ENCODE measurements at regions not wholly inside any gene's neighbourhood (a gene's known extent, or its start where the extent isn't known, plus 50 kb on each side); places are given as distances from the start of the nearest gene placed in this dataset.

DNA sequence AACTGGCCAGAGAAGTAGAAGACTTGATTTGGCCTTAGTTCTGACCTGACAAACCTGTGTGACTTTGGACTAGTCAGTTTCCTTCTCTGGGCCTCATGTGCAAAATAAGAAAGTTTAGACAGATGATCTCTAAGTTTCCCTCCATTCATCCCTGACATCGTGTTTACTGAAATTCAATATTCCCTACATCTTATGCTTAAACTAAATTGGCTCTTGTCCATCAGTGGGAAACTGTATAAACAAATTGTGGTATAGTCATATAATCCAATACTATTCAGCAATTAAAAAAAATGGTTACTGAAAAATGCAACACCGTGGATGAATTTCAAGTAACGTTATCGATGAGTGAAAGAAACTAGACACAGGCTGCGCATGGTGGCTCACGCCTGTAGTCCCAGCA, 64.4 kb upstream of the HRH1 start:
- ATAC-seq (no peak), DNase-seq (no peak)
- intact Hi-C loops (cut with DNase I): no loop called here

DNA sequence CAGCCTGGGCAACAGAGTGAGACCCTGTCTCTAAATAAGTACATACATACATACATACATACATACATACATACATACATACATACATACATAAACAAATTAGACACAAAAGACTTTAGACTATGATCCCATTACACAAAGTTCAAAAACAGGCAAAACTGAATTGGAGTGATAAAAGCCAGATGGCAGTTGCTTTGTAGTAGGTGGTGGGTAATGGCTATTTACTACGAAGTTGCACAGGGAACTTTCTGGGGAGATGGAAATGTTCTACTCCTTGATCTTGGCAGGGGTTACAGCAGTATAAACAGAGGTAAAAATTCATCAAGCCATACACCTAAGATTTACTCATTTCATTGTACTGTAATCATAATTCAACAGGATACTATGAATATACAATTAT, 63.7 kb upstream of the HRH1 start:
- no peak for ATAC-seq
- intact Hi-C loops (cut with DNase I): no loop called here
- DNase-seq: no peak

- intact Hi-C loops (cut with DNase I): no loop called here
- peak; percentile 44 for DNase-seq
- peak; percentile 21 to 80 for ATAC-seq
Measured at GRCh38 chr3:11091088-11091590, 63.2 kb upstream of the HRH1 start.

DNA sequence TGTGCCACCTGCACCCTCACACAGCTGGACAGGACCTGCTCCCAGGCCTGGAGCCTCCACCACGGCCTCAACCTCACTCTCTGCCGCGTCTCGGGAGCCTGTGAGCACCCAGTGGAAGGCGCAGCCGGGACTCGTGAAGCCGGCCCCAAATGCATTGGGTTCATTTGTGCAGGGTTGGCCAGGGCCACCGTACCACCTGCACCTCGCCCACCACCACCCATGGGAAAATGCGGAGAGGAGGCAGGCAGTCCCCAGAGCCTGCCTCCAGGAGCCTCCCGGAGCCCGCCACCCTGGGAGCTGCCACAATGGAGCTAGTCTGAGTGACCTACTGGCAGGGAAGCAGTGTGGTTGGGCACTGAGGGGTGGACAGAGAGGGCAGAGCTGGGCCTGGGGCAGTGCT, 62.5 kb upstream of the HRH1 start:
- intact Hi-C loops (cut with DNase I): no loop called here
- no peak for ATAC-seq

DNA sequence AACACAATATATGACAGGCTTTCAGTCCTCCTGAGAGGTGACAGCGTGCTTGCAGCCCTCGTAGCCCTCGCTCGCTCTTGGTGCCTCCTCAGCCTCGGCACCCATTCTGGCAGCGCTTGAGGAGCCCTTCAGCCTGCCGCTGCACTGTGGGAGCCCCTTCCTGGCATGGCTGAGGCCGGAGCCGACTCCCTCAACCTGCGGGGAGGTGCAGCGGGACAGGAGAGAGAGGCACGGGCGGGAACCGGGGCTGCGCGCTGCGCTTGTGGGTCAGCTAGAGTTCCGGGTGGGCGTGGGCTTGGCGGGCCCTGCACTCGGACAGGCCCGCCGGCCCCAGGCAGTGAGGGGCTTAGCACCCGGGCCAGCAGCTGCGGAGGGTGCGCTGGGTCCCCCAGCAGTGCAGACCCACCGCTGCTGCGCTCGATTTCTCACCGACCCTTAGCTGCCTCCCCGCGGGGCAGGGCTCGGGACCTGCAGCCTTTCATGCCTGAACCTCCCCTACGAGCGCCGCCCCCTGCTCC, 60.4 kb upstream of the HRH1 start:
- intact Hi-C loops (cut with DNase I): no loop called here
- ATAC-seq: no peak
- DNase-seq: no peak

More for the DNA sequence above, 62.5 kb upstream of the HRH1 start:
- DNase-seq: no peak

GRCh38 chr3:11095932-11096265, 58.4 kb upstream of the HRH1 start:
- intact Hi-C loops (cut with DNase I): no loop called here
- ATAC-seq (peak in 1 of 2 donors; percentile 26), DNase-seq (no peak)

- intact Hi-C loops (cut with DNase I): no loop called here
- peak; percentile 91 for DNase-seq
Measured at GRCh38 chr3:11096266-11097139, 57.8 kb upstream of the HRH1 start.

GRCh38 chr3:11099306-11099705, 55.0 kb upstream of the HRH1 start:
- ATAC-seq (no peak), DNase-seq (no peak)
- intact Hi-C loops (cut with DNase I): no loop called here

More at GRCh38 chr3:11096266-11097139, 57.8 kb upstream of the HRH1 start:
- ATAC-seq: peak; percentile 91 to 97
